Mucosa of descending colon (tissue), 3 donors: ENCODE measurements at regions not wholly inside any gene's neighbourhood (a gene's known extent, or its start where the extent isn't known, plus 50 kb on each side); places are given as distances from the start of the nearest gene placed in this dataset.

Experiments used
- ATAC-seq: fragments of 200-7000 bp; cut with Tn5 transposase; one replicate; pipeline ENCODE4 v1.9.1; 2020; ENCODE audit warnings: mild to moderate bottlenecking, moderate library complexity
- DNase-seq, 3 donors: peaks; one replicate each; pipeline ENCODE4 v3.0.0-alpha.2; 2020
- H3K36me3 ChIP-seq: fragments of 200-600 bp; one replicate; pipeline ENCODE4 v1.8.0; 2021; ENCODE audit warnings: low read depth, mild to moderate bottlenecking
- H3K4me1 ChIP-seq: fragments of 200-600 bp; one replicate; pipeline ENCODE4 v1.8.0; 2021; ENCODE audit warnings: low read depth, mild to moderate bottlenecking
- H3K4me3 ChIP-seq: fragments of 200-600 bp; one replicate; pipeline ENCODE4 v1.8.0; 2021; ENCODE audit warnings: mild to moderate bottlenecking
- H3K9me3 ChIP-seq: fragments of 200-600 bp; one replicate; pipeline ENCODE4 v1.8.0; 2021; ENCODE audit warnings: mild to moderate bottlenecking
- CTCF ChIP-seq: fragments of 200-600 bp; IDR thresholded peaks from one replicate; pipeline ENCODE4 v1.8.0; 2022; ENCODE audit warnings: antibody characterized with exemption, mild to moderate bottlenecking
- intact Hi-C, 2 donors: fragments of 100-400 bp; cut with DNase I in 1 of 2; cut with micrococcal nuclease in 1 of 2; formaldehyde crosslinking; loops; one replicate each; pipeline versions ENCODE4 v1.11.0 to v1.11.1; 2022; cut with DNase I, micrococcal nuclease
- donor health status: DM: no; HTN: no; CAD: no; lungs with moderate emphysema.
- donor health status: DM: no; HTN: no; CAD: no.
- donor health status: DM: no; HTN: yes; CAD: no.

- Histone ChIP-seq H3K36me3 (no peaks in the 10 kb centered on the region), H3K4me1 (no peaks in the 10 kb centered on the region), H3K9me3 (no peaks in the 10 kb centered on the region), H3K4me3 (no peak overlapping the region)
- intact Hi-C loops: no loop called here
- no peak for TF ChIP-seq CTCF
- DNase-seq (no peak), ATAC-seq (no peak)
Measured at GRCh38 chr13:99702687-99703319, 201.5 kb downstream of the TM9SF2 start.

- Histone ChIP-seq H3K36me3 (no peaks in the 10 kb centered on the region), H3K4me1 (no peaks in the 10 kb centered on the region), H3K9me3 (no peaks in the 10 kb centered on the region), H3K4me3 (no peak overlapping the region)
- no peak for ATAC-seq
- no peak for DNase-seq
- intact Hi-C loops: no loop called here
- TF ChIP-seq CTCF: no peak
Measured at GRCh38 chr13:99700468-99700867, 199.2 kb downstream of the TM9SF2 start.

GRCh38 chr13:99698816-99699099 lies 197.5 kb downstream of the TM9SF2 start:
- Histone ChIP-seq H3K9me3 (no peaks in the 10 kb centered on the region), H3K4me3 (no peak overlapping the region), H3K36me3 (no peaks in the 10 kb centered on the region), H3K4me1 (no peaks in the 10 kb centered on the region)
- TF ChIP-seq CTCF: no peak
- no peak for DNase-seq
- no peak for ATAC-seq
- intact Hi-C loops: no loop called here

GRCh38 chr13:99698010-99698815 lies 196.9 kb downstream of the TM9SF2 start:
- Histone ChIP-seq H3K4me1 (no peaks in the 10 kb centered on the region), H3K9me3 (no peaks in the 10 kb centered on the region), H3K4me3 (no peak overlapping the region), H3K36me3 (no peaks in the 10 kb centered on the region)
- DNase-seq: no peak
- intact Hi-C loops: no loop called here
- no peak for TF ChIP-seq CTCF
- no peak for ATAC-seq

DNA sequence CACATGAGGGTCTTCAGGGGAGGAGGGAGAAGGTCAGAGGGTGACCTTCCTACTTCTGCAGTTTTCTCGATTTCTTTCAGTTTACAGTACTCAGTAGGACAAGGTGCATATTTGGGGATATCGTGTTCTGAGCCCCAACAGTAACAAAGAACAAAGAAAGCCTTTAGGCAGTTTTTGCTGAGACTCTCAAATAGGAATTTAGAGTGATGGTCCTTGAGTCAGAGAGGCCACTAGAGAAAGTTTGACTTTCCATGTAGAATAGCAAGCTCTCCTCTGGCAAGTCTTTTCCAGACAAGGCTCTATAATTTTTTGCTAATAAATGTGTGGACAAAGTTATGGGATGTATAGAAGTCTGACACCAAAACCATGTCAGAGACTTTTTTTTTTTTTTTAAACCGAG lies 194.6 kb downstream of the TM9SF2 start:
- Histone ChIP-seq H3K36me3 (no peaks in the 10 kb centered on the region), H3K9me3 (no peaks in the 10 kb centered on the region), H3K4me1 (no peaks in the 10 kb centered on the region), H3K4me3 (no peak overlapping the region)
- no peak for ATAC-seq
- intact Hi-C loops: no loop called here
- TF ChIP-seq CTCF: no peak
- no peak for DNase-seq
